ENCODE measurements at regions not wholly inside any gene's neighbourhood (a gene's known extent, or its start where the extent isn't known, plus 50 kb on each side); places are given as distances from the start of the nearest gene placed in this dataset.

DNA sequence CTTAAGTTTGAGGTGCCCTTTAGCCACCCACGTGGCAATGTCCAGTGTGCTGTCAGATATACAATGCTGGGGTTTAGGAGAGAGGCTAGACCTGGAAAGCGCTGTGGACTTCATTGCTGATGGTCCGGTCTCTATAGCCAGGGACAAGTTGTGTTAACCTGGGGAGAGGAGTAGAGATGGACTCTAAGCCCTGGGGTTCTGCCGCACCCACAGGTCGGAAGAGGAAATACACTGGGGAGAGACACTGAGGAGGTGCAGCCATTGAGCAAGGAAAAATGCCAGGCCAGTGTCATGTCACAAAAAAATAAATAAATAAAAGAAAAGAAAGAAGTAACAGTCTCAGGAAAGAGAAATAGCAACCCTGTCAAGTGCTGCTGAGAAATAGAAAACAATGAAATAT, 106.9 kb upstream of the CBLN2 start:
- no peak overlapping the region for H3K27ac ChIP-seq
- TF ChIP-seq, protein P1, sequence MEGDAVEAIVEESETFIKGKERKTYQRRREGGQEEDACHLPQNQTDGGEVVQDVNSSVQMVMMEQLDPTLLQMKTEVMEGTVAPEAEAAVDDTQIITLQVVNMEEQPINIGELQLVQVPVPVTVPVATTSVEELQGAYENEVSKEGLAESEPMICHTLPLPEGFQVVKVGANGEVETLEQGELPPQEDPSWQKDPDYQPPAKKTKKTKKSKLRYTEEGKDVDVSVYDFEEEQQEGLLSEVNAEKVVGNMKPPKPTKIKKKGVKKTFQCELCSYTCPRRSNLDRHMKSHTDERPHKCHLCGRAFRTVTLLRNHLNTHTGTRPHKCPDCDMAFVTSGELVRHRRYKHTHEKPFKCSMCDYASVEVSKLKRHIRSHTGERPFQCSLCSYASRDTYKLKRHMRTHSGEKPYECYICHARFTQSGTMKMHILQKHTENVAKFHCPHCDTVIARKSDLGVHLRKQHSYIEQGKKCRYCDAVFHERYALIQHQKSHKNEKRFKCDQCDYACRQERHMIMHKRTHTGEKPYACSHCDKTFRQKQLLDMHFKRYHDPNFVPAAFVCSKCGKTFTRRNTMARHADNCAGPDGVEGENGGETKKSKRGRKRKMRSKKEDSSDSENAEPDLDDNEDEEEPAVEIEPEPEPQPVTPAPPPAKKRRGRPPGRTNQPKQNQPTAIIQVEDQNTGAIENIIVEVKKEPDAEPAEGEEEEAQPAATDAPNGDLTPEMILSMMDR (IDR thresholded peaks at IDR 0.05), result no peak
- 77 to 87% methylated on average over 5 of the region's 5 CpGs for WGBS, 2 donors
- no peaks in the 10 kb centered on the region for H3K27me3 ChIP-seq
- ATAC-seq, result no peak
- H3K4me1 ChIP-seq, result no peaks in the 10 kb centered on the region
- no peak overlapping the region for H3K4me3 ChIP-seq
- no peak for DNase-seq
- no peaks in the 10 kb centered on the region for H3K9me3 ChIP-seq
- no peaks in the 10 kb centered on the region for H3K36me3 ChIP-seq
- intact Hi-C loops (cut with DNase I), result no loop called here

- no peaks in the 10 kb centered on the region for H3K9me3 ChIP-seq
- DNase-seq (no peak), ATAC-seq (no peak)
- H3K27me3 ChIP-seq, result no peaks in the 10 kb centered on the region
- TF ChIP-seq, protein P1 (IDR thresholded peaks at IDR 0.05), result no peak
- no peaks in the 10 kb centered on the region for H3K4me1 ChIP-seq
- no peaks in the 10 kb centered on the region for H3K36me3 ChIP-seq
- intact Hi-C loops (cut with DNase I), result no loop called here
- H3K4me3 ChIP-seq, result no peak overlapping the region
- no peak overlapping the region for H3K27ac ChIP-seq
Measured at GRCh38 chr18:72648481-72648960, 104.4 kb upstream of the CBLN2 start.

GRCh38 chr18:72648079-72648478, 103.9 kb upstream of the CBLN2 start:
- H3K27ac ChIP-seq, result no peak overlapping the region
- 71 to 85% methylated on average over 3 of the region's 3 CpGs for WGBS, 2 donors
- TF ChIP-seq, protein P1 (IDR thresholded peaks at IDR 0.05), result no peak
- H3K4me1 ChIP-seq, result no peaks in the 10 kb centered on the region
- H3K27me3 ChIP-seq, result peaks cover 0 to 2% (median 0%) of the 10 kb centered on the region in 7 donors
- H3K4me3 ChIP-seq, result no peak overlapping the region
- intact Hi-C loops (cut with DNase I), result no loop called here
- ATAC-seq (no peak), DNase-seq (no peak)
- no peaks in the 10 kb centered on the region for H3K9me3 ChIP-seq
- no peaks in the 10 kb centered on the region for H3K36me3 ChIP-seq

- H3K36me3 ChIP-seq, result no peaks in the 10 kb centered on the region
- H3K4me3 ChIP-seq, result no peak overlapping the region
- H3K27ac ChIP-seq, result no peak overlapping the region
- DNase-seq (no peak), ATAC-seq (no peak)
- intact Hi-C loops (cut with DNase I), result no loop called here
- H3K4me1 ChIP-seq, result no peaks in the 10 kb centered on the region
- WGBS, 2 donors, result 47 to 49% methylated on average over 2 of the region's 2 CpGs
- no peaks in the 10 kb centered on the region for H3K9me3 ChIP-seq
- H3K27me3 ChIP-seq, result peaks cover 0 to 6% (median 0%) of the 10 kb centered on the region in 7 donors
- TF ChIP-seq, protein P1 (IDR thresholded peaks at IDR 0.05), result no peak
Measured at GRCh38 chr18:72640557-72640956, 96.4 kb upstream of the CBLN2 start.
